GM10248 (cell line): ENCODE measurements at regions not wholly inside any gene's neighbourhood (a gene's known extent, or its start where the extent isn't known, plus 50 kb on each side); places are given as distances from the start of the nearest gene placed in this dataset.

ENCODE experiments used
- CTCF ChIA-PET: fragments of 300-600 bp; sonication (Branson Sonifier 250); formaldehyde crosslinking; extraction: SDS; loops from one replicate; lab custom pipeline; 2021; ENCODE audit warnings: antibody characterized with exemption; lab: Yijun Ruan, JAX
- POLR2A ChIA-PET: fragments of 350-650 bp; sonication (Branson Sonifier 250); formaldehyde crosslinking; extraction: SDS; loops from one replicate; lab custom pipeline; 2020; ENCODE audit warnings: antibody characterized with exemption; lab: Yijun Ruan, JAX
- DNase-seq: peaks from one replicate; pipeline ENCODE4 v3.0.0; 2012; ENCODE audit errors: extremely low spot score
- CTCF ChIP-seq: IDR thresholded peaks from 2 replicates; pipeline ENCODE4 v1.5.1; 2012; ENCODE audit warnings: mild to moderate bottlenecking, low read depth; ENCODE audit errors: extremely low read depth, missing control alignments, control extremely low read depth

GRCh38 chr2:107374249-107374648 lies 452.4 kb upstream of the RGPD4 start:
- no peak for TF ChIP-seq CTCF
- DNase-seq = no peak
- ChIA-PET CTCF (no interaction called here), POLR2A (no interaction called here)

- POLR2A ChIA-PET = no interaction called here
- no peak for TF ChIP-seq CTCF
- CTCF ChIA-PET = no interaction called here
- no peak for DNase-seq
These were observed 449.8 kb upstream of the RGPD4 start for GRCh38 chr2:107376909-107377308.

GRCh38 chr2:107380912-107381311 lies 445.8 kb upstream of the RGPD4 start:
- ChIA-PET POLR2A (no interaction called here), CTCF (no interaction called here)
- no peak for DNase-seq
- no peak for TF ChIP-seq CTCF

GRCh38 chr2:107383691-107384090 lies 443.0 kb upstream of the RGPD4 start:
- CTCF ChIA-PET = no interaction called here
- POLR2A ChIA-PET = no interaction called here
- TF ChIP-seq CTCF = no peak
- no peak for DNase-seq

GRCh38 chr2:107384422-107384821 lies 442.3 kb upstream of the RGPD4 start:
- no peak for TF ChIP-seq CTCF
- CTCF ChIA-PET = no interaction called here
- no peak for DNase-seq
- POLR2A ChIA-PET = no interaction called here

GRCh38 chr2:107385921-107386320 lies 440.8 kb upstream of the RGPD4 start:
- DNase-seq = no peak
- CTCF ChIA-PET = no interaction called here
- no peak for TF ChIP-seq CTCF

GRCh38 chr2:107392241-107392704 lies 434.4 kb upstream of the RGPD4 start:
- no peak for TF ChIP-seq CTCF
- DNase-seq = no peak
- POLR2A ChIA-PET = no interaction called here
- CTCF ChIA-PET = no interaction called here

More at GRCh38 chr2:107385921-107386320, 440.8 kb upstream of the RGPD4 start:
- POLR2A ChIA-PET = no interaction called here
